22Rv1 (cell line): ENCODE measurements at regions not wholly inside any gene's neighbourhood (a gene's known extent, or its start where the extent isn't known, plus 50 kb on each side); places are given as distances from the start of the nearest gene placed in this dataset.

Experiments
- H3K27ac ChIP-seq: fragments of 450-650 bp; 2 replicates; pipeline ENCODE4 v1.5.1; 2017
- CTCF ChIP-seq: fragments of 450-650 bp; IDR thresholded peaks from 2 replicates; pipeline ENCODE4 v1.5.1; 2017; ENCODE audit warnings: mild to moderate bottlenecking
- ZFX ChIP-seq: fragments of 450-650 bp; IDR thresholded peaks from 2 replicates; pipeline ENCODE4 v1.6.1; 2017; ENCODE audit warnings: antibody characterized with exemption, borderline replicate concordance

GRCh38 chr2:64859312-64860212, 129.6 kb upstream of the SLC1A4 start:
- H3K27ac ChIP-seq: peak overlapping the region; percentile 66
- TF ChIP-seq CTCF (peak; percentile 44), ZFX (no peak)

- no peak overlapping the region for H3K27ac ChIP-seq
- TF ChIP-seq ZFX (no peak), CTCF (no peak)
These were observed 128.8 kb upstream of the SLC1A4 start for GRCh38 chr2:64860276-64860885.

GRCh38 chr2:64860936-64861335, 128.3 kb upstream of the SLC1A4 start:
- TF ChIP-seq CTCF (no peak), ZFX (no peak)
- H3K27ac ChIP-seq: no peak overlapping the region

GRCh38 chr2:64861452-64862397, 127.5 kb upstream of the SLC1A4 start:
- no peak for TF ChIP-seq ZFX
- no peak overlapping the region for H3K27ac ChIP-seq

- no peak overlapping the region for H3K27ac ChIP-seq
- TF ChIP-seq CTCF (no peak), ZFX (no peak)
These were observed 126.6 kb upstream of the SLC1A4 start for GRCh38 chr2:64862623-64863022.

- H3K27ac ChIP-seq: no peak overlapping the region
- TF ChIP-seq CTCF (no peak), ZFX (no peak)
These were observed 125.9 kb upstream of the SLC1A4 start for GRCh38 chr2:64863097-64863820.
